OCI-LY1 (cell line): ENCODE measurements at regions not wholly inside any gene's neighbourhood (a gene's known extent, or its start where the extent isn't known, plus 50 kb on each side); places are given as distances from the start of the nearest gene placed in this dataset.

Experiments
- EZH2 ChIP-seq: fragments of 200-600 bp; sonication (generic), shearing (Covaris generic); IDR thresholded peaks from 2 replicates; pipeline ENCODE4 v1.8.0; 2017; ENCODE audit warnings: borderline replicate concordance, mixed run types, mild to moderate bottlenecking, antibody characterized with exemption, low read length, moderate library complexity, mixed read lengths
- TF ChIP-seq, protein P1 (sequence below): fragments of 200-600 bp; sonication (generic), shearing (Covaris generic); IDR thresholded peaks from 2 replicates; pipeline ENCODE4 v1.5.1; 2017; ENCODE audit warnings: mild to moderate bottlenecking, antibody characterized with exemption, low read length, moderate library complexity, mixed read lengths

GRCh38 chr7:156432018-156432417 lies 208.6 kb upstream of the RNF32 start:
- TF ChIP-seq, protein P1, sequence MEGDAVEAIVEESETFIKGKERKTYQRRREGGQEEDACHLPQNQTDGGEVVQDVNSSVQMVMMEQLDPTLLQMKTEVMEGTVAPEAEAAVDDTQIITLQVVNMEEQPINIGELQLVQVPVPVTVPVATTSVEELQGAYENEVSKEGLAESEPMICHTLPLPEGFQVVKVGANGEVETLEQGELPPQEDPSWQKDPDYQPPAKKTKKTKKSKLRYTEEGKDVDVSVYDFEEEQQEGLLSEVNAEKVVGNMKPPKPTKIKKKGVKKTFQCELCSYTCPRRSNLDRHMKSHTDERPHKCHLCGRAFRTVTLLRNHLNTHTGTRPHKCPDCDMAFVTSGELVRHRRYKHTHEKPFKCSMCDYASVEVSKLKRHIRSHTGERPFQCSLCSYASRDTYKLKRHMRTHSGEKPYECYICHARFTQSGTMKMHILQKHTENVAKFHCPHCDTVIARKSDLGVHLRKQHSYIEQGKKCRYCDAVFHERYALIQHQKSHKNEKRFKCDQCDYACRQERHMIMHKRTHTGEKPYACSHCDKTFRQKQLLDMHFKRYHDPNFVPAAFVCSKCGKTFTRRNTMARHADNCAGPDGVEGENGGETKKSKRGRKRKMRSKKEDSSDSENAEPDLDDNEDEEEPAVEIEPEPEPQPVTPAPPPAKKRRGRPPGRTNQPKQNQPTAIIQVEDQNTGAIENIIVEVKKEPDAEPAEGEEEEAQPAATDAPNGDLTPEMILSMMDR = no peak
- TF ChIP-seq EZH2 = no peak
